HEK293T (cell line): ENCODE measurements at regions not wholly inside any gene's neighbourhood (a gene's known extent, or its start where the extent isn't known, plus 50 kb on each side); places are given as distances from the start of the nearest gene placed in this dataset.

Experiments used
- ARNT ChIP-seq: fragments of 450-650 bp; IDR thresholded peaks from 2 replicates; pipeline ENCODE4 v1.6.1; 2017; ENCODE audit warnings: mild to moderate bottlenecking
- FOXA1 ChIP-seq: fragments of 450-650 bp; IDR thresholded peaks from 2 replicates; pipeline ENCODE4 v1.6.1; 2016; ENCODE audit warnings: mild to moderate bottlenecking
- NFRKB ChIP-seq: fragments of 450-650 bp; IDR thresholded peaks from 2 replicates; pipeline ENCODE4 v1.6.1; 2016; ENCODE audit warnings: mild to moderate bottlenecking, moderate library complexity
- ZNF384 ChIP-seq: fragments of 450-650 bp; IDR thresholded peaks from 2 replicates; pipeline ENCODE4 v1.6.1; 2016
- TF ChIP-seq, protein P1 (sequence below): fragments of 450-650 bp; IDR thresholded peaks from 2 replicates; pipeline ENCODE4 v1.6.1; 2016

DNA sequence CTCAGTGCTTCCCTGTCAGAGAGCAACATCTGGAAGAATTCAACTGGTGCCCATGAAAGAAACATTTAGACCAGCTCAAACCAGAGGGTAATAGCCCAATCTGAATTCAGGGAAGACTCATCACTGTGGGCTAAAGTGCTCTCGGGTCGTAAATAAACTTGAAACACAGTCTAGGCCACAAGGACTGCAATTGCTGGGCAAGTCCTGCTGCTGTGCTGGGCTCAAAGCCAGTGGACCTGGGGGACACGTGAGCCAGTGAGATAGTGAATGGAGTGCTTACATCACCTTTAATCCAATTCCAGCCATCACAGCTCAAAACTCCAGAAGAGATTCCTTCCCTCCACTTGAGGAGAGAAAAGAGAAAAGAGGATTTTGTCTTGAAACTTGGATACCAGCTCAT is 78.1 kb upstream of the DAP start:
- TF ChIP-seq FOXA1, result no peak
- TF ChIP-seq ZNF384, result no peak
- TF ChIP-seq ARNT, result no peak
- TF ChIP-seq, protein P1, sequence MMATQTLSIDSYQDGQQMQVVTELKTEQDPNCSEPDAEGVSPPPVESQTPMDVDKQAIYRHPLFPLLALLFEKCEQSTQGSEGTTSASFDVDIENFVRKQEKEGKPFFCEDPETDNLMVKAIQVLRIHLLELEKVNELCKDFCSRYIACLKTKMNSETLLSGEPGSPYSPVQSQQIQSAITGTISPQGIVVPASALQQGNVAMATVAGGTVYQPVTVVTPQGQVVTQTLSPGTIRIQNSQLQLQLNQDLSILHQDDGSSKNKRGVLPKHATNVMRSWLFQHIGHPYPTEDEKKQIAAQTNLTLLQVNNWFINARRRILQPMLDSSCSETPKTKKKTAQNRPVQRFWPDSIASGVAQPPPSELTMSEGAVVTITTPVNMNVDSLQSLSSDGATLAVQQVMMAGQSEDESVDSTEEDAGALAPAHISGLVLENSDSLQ, result no peak
- TF ChIP-seq NFRKB, result no peak
